HG03066 (cell line): ENCODE measurements at regions not wholly inside any gene's neighbourhood (a gene's known extent, or its start where the extent isn't known, plus 50 kb on each side); places are given as distances from the start of the nearest gene placed in this dataset.

Experiments used
- ATAC-seq: cut with Tn5 transposase; IDR thresholded peaks from one replicate; pipeline ENCODE4 v1.9.1; 2021; ENCODE audit warnings: low read depth; ENCODE audit not compliant: unreplicated experiment

DNA sequence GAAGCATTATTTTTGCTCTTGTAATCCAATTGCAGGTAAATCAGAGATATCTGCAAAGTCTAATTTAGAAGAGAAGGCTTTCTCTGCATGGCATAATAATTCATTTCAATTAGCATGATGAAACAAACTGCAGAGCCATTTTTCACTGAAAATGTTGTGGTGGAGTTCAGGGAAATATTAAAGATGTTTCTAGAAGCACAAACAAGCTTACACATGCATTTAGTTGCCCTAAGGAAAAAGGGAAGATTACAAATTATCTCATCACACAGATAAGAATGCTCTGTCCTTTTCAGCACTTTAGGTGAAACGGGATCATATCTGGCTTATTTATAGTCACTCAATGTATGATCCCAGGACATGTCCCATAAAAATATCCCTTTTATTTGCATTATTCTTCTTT is 252.1 kb upstream of the TANK start:
- ATAC-seq: no peak

GRCh38 chr2:160909781-160910242 is 250.4 kb upstream of the TANK start:
- no peak for ATAC-seq

DNA sequence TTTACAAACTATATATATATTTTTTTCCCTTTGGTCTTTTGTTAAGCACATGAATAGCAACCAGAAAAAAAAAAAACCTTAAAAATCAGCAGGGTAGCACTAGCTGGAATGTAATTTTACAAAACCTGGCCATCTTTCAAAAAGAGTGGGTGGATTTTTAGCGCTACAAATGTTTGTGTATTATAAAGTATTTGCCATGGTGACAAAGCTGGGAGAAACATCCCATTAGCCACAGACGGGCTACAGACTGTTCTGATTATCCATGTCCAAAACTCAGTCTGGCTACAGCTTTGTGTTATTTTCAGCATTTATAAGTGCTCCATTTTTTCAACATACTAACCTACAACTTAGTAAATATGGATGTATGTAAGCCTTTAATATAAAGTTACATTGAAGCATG is 249.5 kb upstream of the TANK start:
- no peak for ATAC-seq

DNA sequence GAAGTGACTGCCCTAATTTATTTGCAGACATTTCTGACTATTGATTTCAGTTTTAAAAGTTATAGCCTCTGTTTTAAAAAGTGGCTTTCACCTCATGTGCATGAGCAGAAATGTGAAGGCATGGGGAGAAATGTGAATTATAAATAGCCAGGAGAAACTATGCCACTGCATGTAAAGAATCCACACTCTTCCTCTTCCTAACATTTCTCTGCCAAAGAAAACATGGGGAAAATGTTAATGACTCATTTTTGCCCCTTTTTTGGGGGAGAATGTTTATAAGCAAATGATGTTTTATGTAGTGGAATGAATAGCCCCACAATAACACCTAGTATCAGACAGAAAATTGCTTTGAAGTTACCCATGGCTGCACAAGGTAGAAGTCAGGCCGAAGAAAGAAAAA is 249.0 kb upstream of the TANK start:
- ATAC-seq: no peak

- no peak for ATAC-seq
Observed at GRCh38 chr2:160912276-160912675, 248.0 kb upstream of the TANK start.

DNA sequence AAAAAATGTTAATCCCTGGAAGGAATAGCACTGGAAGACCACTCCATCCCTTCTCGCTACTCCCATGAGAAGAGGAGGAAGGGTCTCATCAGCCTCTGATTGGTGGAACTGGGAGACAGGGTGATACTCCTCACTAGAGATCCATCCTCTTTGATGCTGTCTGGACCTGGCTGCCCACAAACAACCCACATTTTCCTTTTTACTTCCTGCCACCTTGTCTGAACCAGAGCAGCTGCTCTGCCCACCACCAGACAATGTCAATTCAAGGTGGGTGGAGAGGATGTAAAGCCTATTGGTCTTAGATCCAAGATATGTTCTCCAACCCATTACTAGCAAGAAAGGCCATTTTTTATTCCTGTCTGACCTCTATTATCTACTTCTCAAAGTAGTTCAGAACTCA is 246.9 kb upstream of the TANK start:
- ATAC-seq: no peak

DNA sequence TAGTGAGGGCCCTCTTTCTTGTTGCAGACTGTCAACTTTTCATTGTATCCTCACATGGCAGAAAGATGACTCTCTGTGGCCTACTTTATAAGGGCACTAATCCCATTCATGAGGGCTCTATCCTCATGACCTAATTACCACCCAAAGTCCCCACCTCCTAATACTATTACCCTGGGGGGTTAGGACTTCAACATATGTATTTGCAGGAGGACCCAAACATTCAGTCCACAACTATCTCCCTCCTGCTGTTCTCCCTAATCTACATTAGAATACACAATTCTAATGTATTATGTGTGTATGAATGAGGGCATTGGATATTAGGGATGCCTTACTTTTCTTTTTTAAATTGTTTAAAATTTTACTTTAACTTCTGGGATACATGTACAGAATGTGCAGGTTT is 246.0 kb upstream of the TANK start:
- ATAC-seq: no peak

- ATAC-seq: no peak
Observed at GRCh38 chr2:160916300-160916699, 243.9 kb upstream of the TANK start.

GRCh38 chr2:160917850-160918249 is 242.4 kb upstream of the TANK start:
- no peak for ATAC-seq

- no peak for ATAC-seq
Observed at GRCh38 chr2:160918258-160918657, 242.0 kb upstream of the TANK start.

- ATAC-seq: no peak
Observed at GRCh38 chr2:160918906-160919503, 241.2 kb upstream of the TANK start.

- no peak for ATAC-seq
Observed at GRCh38 chr2:160920061-160920460, 240.2 kb upstream of the TANK start.

DNA sequence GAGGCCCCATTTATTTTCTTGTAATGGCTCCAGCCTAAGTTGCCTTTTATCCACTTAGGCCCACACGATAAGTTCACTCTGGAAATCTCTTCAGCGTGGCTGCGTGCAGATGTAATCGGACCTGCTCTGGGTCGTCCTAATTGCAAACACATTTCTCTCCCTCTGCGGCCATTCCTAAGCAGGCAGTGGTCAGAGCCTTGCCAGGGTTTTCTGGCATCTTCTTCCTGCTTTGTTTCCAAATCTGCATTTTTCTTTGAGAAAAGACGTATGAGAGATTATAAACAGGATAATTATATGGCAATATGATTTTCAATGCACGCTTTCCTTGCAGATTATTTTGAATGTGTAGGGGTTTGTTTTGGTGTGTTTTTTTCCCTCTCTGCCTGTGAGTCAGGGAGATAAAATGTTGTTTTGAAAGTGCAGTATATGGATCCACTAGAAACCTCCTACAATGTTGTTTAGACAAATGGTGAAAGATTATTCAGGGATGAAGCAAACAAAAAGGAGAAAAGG is 239.4 kb upstream of the TANK start:
- no peak for ATAC-seq

DNA sequence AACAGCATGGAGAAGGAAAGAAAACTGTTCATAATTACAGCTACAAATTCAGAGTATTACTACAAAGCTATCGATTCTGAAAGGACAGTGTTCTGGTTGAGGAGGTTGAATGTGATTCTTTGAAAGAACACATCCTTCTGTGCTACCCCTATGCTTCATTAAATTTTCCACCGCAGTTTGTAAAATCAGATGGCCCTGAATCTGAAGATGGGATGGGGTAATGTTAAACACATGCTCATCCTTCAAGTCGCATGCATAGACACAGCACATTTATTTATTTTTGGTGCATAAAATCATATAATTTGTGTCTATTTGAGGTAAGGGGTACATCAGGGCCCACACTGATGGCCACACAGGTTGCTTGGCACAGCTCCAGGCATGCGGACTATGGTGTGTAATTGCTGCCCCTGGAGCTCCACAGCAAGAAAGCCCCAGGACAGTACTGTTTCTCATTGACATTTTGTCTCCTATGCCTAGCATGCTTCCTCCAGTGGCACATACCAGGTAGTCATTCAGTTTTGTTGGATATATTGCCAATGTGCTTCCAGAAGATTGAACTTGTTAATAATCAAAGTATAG is 238.8 kb upstream of the TANK start:
- ATAC-seq: no peak

DNA sequence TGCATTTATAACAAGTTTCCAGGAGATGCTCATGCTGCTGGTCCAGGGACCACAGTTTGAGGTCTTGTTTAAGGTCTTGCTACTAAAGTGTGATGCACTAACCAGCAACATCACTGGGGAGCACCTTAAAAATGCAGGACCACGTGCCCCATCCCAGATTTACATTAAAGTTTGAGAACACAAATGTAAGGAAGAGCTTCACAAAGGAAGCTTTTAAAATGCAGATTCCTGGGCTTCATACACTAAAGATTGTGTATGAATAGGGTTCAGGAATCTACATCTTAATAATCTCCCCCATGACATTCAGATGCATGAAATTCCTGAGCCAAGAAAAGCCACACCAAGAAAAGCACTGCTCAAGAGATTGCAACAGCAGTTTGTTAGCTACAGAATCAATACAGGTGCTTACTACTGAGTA is 235.3 kb upstream of the TANK start:
- ATAC-seq: no peak

DNA sequence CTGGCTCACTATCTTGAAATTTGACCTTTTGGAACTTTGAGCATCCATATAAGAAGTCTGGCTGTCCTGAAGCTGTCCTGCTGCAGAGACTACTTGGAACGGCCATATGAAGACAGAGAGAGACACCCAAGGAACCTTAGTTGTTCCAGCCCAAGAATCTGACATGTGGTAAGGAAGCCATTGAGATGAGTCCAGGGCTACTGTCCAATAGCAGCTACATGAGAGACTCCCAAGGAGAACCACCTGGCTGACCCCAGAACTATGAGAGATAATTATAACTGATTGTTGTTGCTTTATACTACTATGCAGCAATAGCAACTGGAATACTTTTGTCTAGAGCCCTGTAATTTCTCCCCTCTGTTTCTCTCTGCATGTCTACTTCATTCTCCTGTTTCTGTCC is 234.3 kb upstream of the TANK start:
- ATAC-seq: no peak

DNA sequence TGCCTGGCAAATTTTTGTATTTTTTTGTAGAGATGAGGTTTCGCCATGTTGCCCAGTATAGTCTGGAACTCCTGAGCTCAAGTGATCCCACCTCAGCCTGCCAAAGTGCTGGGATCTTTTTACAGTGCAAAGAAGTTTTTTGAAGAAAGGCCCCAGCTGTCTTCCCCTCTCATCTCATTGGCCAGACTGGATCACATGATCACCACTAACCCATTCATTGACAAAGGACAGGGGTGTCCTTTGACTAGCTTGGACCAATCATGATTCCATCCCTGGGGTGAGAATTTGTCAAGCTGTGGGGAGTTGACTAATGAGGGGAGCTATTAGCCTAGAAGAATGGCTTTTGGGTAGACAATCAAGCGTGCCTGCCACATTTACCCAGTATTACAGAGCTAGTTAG is 232.9 kb upstream of the TANK start:
- ATAC-seq: no peak

GRCh38 chr2:160928854-160929301 is 231.3 kb upstream of the TANK start:
- ATAC-seq: no peak

- no peak for ATAC-seq
Observed at GRCh38 chr2:160931531-160931930, 228.7 kb upstream of the TANK start.

- ATAC-seq: no peak
Observed at GRCh38 chr2:160932960-160933359, 227.3 kb upstream of the TANK start.

DNA sequence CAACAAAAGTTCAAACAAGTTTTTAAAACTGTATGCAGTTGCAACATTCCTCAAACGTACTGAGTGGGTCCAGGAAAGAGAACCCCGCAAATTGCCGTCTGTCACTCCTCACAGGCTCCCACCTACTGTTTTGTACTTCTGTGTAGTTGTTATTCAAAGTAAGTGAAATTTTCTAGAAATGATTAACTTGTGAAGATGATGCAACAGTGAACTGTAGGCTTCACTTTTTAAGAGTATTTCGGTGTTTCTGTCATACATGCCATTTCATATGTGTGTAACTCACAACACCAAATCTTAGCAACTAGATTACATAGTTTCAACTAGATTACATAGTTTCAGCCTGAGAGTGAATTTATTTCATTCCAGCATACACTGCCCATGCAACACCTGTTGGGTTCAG is 226.0 kb upstream of the TANK start:
- ATAC-seq: no peak

GRCh38 chr2:160934991-160935390 is 225.2 kb upstream of the TANK start:
- no peak for ATAC-seq
